Esophagus squamous epithelium (tissue), 5 donors: ENCODE measurements at regions not wholly inside any gene's neighbourhood (a gene's known extent, or its start where the extent isn't known, plus 50 kb on each side); places are given as distances from the start of the nearest gene placed in this dataset.

ENCODE experiments used
- DNase-seq: peaks from one replicate; lab custom pipeline; 2025; lab: John Stamatoyannopoulos, UW
- H3K27ac ChIP-seq, 4 donors: fragments of 200-600 bp; sonication (generic); one replicate each; pipeline ENCODE4 v1.5.1; 2016 to 2019; ENCODE audit warnings: mild to moderate bottlenecking in 1 of 4
- H3K27me3 ChIP-seq, 4 donors: fragments of 200-600 bp; sonication (generic); 1 replicate in 3 of 4; 2 replicates in 1 of 4; pipeline versions ENCODE4 v1.5.1 to v1.6.0; 2017 to 2021; ENCODE audit warnings: antibody characterized with exemption in 1 of 4
- H3K36me3 ChIP-seq, 3 donors: fragments of 200-600 bp; sonication (generic); one replicate each; pipeline ENCODE4 v1.5.1; 2016 to 2019
- H3K4me1 ChIP-seq, 3 donors: fragments of 200-600 bp; sonication (generic); one replicate each; pipeline ENCODE4 v1.5.1; 2017 to 2019
- H3K4me3 ChIP-seq, 4 donors: fragments of 200-600 bp; sonication (generic); 1 replicate in 3 of 4; 2 replicates in 1 of 4; pipeline ENCODE4 v1.5.1; 2016 to 2019; ENCODE audit warnings: mild to moderate bottlenecking in 2 of 4, moderate library complexity in 1 of 4
- H3K9me3 ChIP-seq, 3 donors: fragments of 200-600 bp; sonication (generic); one replicate each; pipeline ENCODE4 v1.5.1; 2016 to 2019
- CTCF ChIP-seq, 6 experiments: fragments of 450-650 bp in 4 of 6; fragments of 200-600 bp in 2 of 6; sonication (generic) in 2 of 6; IDR thresholded peaks; one replicate each; pipeline ENCODE4 v1.5.1; 2016 to 2019; ENCODE audit warnings: antibody characterized with exemption in 6 of 6, mild to moderate bottlenecking in 4 of 6, moderate library complexity in 4 of 6
- POLR2A ChIP-seq, 4 donors: fragments of 450-650 bp; IDR thresholded peaks; one replicate each; pipeline ENCODE4 v1.6.1; 2017; ENCODE audit warnings: antibody characterized with exemption in 4 of 4, mild to moderate bottlenecking in 4 of 4, moderate library complexity in 3 of 4
- WGBS, 2 donors: methylation state at CpG; one replicate each; pipeline ENCODE4 v1.1.5; 2018; 5-methylcytosine and 5-hydroxymethylcytosine counted together
- intact Hi-C: fragments of 100-400 bp; cut with DNase I; formaldehyde crosslinking; loops from one replicate; pipeline ENCODE4 v1.15.0; 2022
- donor health status: DM: yes; HTN: yes; CAD: no.

- H3K36me3 ChIP-seq: no peaks in the 10 kb centered on the region
- H3K9me3 ChIP-seq: no peaks in the 10 kb centered on the region
- WGBS, 2 donors: 61 to 76% methylated on average over 2 of the region's 2 CpGs
- peaks cover 0 to 22% (median 0%) of the 10 kb centered on the region in 3 donors for H3K4me1 ChIP-seq
- H3K27me3 ChIP-seq: no peaks in the 10 kb centered on the region
- no peak overlapping the region for H3K4me3 ChIP-seq
- intact Hi-C loops: no loop called here
- no peak for DNase-seq
- TF ChIP-seq CTCF (IDR thresholded peaks at IDR 0.05): no peak
- TF ChIP-seq POLR2A (IDR thresholded peaks at IDR 0.05): no peak
- H3K27ac ChIP-seq: no peak overlapping the region
These were observed 72.0 kb upstream of the ADAMTS9 start for GRCh38 chr3:64759811-64760210.

- Histone ChIP-seq H3K27ac (peak overlapping the region in 3 of 4 donors; percentile 1 to 55 (median 50)), H3K4me1 (peaks cover 0 to 13% (median 0%) of the 10 kb centered on the region in 3 donors), H3K4me3 (no peak overlapping the region), H3K9me3 (no peaks in the 10 kb centered on the region), H3K27me3 (no peaks in the 10 kb centered on the region), H3K36me3 (peaks cover 0 to 6% (median 0%) of the 10 kb centered on the region in 3 donors)
- no peak for TF ChIP-seq POLR2A (IDR thresholded peaks at IDR 0.05)
- DNase-seq: no peak
- intact Hi-C loops: no loop called here
- 44 to 60% methylated on average over 2 of the region's 2 CpGs for WGBS, 2 donors
These were observed 68.7 kb upstream of the ADAMTS9 start for GRCh38 chr3:64756398-64756986.

- 29 to 35% methylated on average over 6 of the region's 6 CpGs for WGBS, 2 donors
- H3K27me3 ChIP-seq: no peaks in the 10 kb centered on the region
- H3K36me3 ChIP-seq: no peaks in the 10 kb centered on the region
- intact Hi-C loops: no loop called here
- H3K9me3 ChIP-seq: no peaks in the 10 kb centered on the region
- no peak for DNase-seq
- peaks cover 0 to 17% (median 5%) of the 10 kb centered on the region in 3 donors for H3K4me1 ChIP-seq
- H3K4me3 ChIP-seq: no peak overlapping the region
- H3K27ac ChIP-seq: no peak overlapping the region
- TF ChIP-seq POLR2A (IDR thresholded peaks at IDR 0.05) (no peak), CTCF (IDR thresholded peaks at IDR 0.05) (no peak)
These were observed 60.6 kb upstream of the ADAMTS9 start for GRCh38 chr3:64748244-64748904.

- no peak overlapping the region for H3K4me3 ChIP-seq
- no peaks in the 10 kb centered on the region for H3K27me3 ChIP-seq
- no peaks in the 10 kb centered on the region for H3K9me3 ChIP-seq
- 44 to 65% methylated on average over 4 of the region's 4 CpGs for WGBS, 2 donors
- H3K36me3 ChIP-seq: no peaks in the 10 kb centered on the region
- no peak for TF ChIP-seq POLR2A (IDR thresholded peaks at IDR 0.05)
- no peak for DNase-seq
- intact Hi-C loops: no loop called here
- H3K27ac ChIP-seq: no peak overlapping the region
- H3K4me1 ChIP-seq: peaks cover 0 to 17% (median 5%) of the 10 kb centered on the region in 3 donors
These were observed 59.9 kb upstream of the ADAMTS9 start for GRCh38 chr3:64747679-64748078.

GRCh38 chr3:64743887-64744243 is 56.1 kb upstream of the ADAMTS9 start:
- Histone ChIP-seq H3K36me3 (no peaks in the 10 kb centered on the region), H3K4me3 (no peak overlapping the region), H3K9me3 (no peaks in the 10 kb centered on the region), H3K4me1 (peaks cover 0 to 40% (median 7%) of the 10 kb centered on the region in 3 donors), H3K27ac (no peak overlapping the region), H3K27me3 (no peaks in the 10 kb centered on the region)
- WGBS, 2 donors: 54 to 68% methylated on average over 4 of the region's 4 CpGs
- intact Hi-C loops: no loop called here
- no peak for TF ChIP-seq CTCF (IDR thresholded peaks at IDR 0.05)
- no peak for DNase-seq

GRCh38 chr3:64743156-64743886 is 55.5 kb upstream of the ADAMTS9 start:
- H3K9me3 ChIP-seq: no peaks in the 10 kb centered on the region
- peaks cover 0 to 37% (median 7%) of the 10 kb centered on the region in 3 donors for H3K4me1 ChIP-seq
- WGBS, 2 donors: 58 to 63% methylated on average over 5 of the region's 5 CpGs
- H3K36me3 ChIP-seq: no peaks in the 10 kb centered on the region
- DNase-seq: no peak
- no peak overlapping the region for H3K4me3 ChIP-seq
- intact Hi-C loops: no loop called here
- no peak overlapping the region for H3K27ac ChIP-seq
- no peak for TF ChIP-seq POLR2A (IDR thresholded peaks at IDR 0.05)
- TF ChIP-seq CTCF (IDR thresholded peaks at IDR 0.05): no peak
- H3K27me3 ChIP-seq: no peaks in the 10 kb centered on the region
